HL-60 (cell line): ENCODE measurements at regions not wholly inside any gene's neighbourhood (a gene's known extent, or its start where the extent isn't known, plus 50 kb on each side); places are given as distances from the start of the nearest gene placed in this dataset.

ENCODE experiments used
- POLR2AphosphoS5 ChIP-seq: IDR thresholded peaks from 2 replicates; pipeline ENCODE4 v1.6.1; 2012; ENCODE audit warnings: low read depth
- TF ChIP-seq, protein P1 (sequence below): IDR thresholded peaks from one replicate; pipeline ENCODE4 v1.5.1; 2011; ENCODE audit warnings: low read length, control low read depth, inconsistent platforms; ENCODE audit not compliant: insufficient read depth

DNA sequence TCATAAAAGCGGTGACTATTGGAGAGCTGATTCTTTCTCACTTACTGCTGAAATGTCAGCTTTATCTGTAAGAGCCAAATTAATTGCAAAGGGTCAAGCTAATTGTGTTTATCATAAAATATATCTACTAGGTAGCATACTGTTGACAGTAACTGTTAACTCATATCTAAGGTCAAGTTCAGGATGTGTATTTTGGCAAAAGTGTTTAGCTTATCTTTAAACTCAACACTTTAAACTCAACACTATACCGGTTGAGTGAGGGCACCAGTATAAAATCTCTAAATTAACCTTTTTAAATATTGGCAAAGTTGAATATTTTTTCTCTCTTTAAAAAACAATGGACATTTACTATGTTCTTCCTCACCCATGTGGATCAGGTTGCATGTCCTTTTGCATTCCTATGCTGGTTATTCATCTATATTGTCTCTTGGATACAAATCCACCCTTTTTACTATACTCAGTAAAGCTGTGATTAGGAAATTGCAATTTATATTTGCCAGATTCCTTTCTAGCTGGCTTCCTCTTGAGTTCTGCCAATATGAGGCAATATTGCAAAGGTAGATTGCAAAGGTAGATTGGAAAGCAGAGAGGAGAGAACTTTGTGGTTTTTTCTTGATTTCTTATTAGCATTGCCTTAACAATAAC is 344.6 kb upstream of the DCBLD2 start:
- TF ChIP-seq, protein P1, sequence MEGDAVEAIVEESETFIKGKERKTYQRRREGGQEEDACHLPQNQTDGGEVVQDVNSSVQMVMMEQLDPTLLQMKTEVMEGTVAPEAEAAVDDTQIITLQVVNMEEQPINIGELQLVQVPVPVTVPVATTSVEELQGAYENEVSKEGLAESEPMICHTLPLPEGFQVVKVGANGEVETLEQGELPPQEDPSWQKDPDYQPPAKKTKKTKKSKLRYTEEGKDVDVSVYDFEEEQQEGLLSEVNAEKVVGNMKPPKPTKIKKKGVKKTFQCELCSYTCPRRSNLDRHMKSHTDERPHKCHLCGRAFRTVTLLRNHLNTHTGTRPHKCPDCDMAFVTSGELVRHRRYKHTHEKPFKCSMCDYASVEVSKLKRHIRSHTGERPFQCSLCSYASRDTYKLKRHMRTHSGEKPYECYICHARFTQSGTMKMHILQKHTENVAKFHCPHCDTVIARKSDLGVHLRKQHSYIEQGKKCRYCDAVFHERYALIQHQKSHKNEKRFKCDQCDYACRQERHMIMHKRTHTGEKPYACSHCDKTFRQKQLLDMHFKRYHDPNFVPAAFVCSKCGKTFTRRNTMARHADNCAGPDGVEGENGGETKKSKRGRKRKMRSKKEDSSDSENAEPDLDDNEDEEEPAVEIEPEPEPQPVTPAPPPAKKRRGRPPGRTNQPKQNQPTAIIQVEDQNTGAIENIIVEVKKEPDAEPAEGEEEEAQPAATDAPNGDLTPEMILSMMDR, result no peak
- no peak for TF ChIP-seq POLR2AphosphoS5
